Dendritic cell treated with granulocyte-macrophage colony-stimulating factor and Interleukin-4, amounts not matched to agents 40 ng/mL and 50 ng/mL, for 4 days (primary cell): ENCODE measurements at regions not wholly inside any gene's neighbourhood (a gene's known extent, or its start where the extent isn't known, plus 50 kb on each side); places are given as distances from the start of the nearest gene placed in this dataset.

ENCODE experiments used
- H3K27ac Mint-ChIP-seq: one replicate; pipeline ENCODE4 v1.8.0; 2022; ENCODE audit warnings: mild to moderate bottlenecking, mixed read lengths
- H3K27me3 Mint-ChIP-seq: one replicate; pipeline ENCODE4 v1.8.0; 2022; ENCODE audit warnings: mild to moderate bottlenecking, mixed read lengths
- H3K36me3 Mint-ChIP-seq: one replicate; pipeline ENCODE4 v1.8.0; 2022; ENCODE audit warnings: low read depth, mixed read lengths
- H3K4me1 Mint-ChIP-seq: one replicate; pipeline ENCODE4 v1.8.0; 2022; ENCODE audit warnings: low read depth, mixed read lengths
- H3K4me3 Mint-ChIP-seq: one replicate; pipeline ENCODE4 v1.8.0; 2022; ENCODE audit warnings: mild to moderate bottlenecking, moderate library complexity, mixed read lengths
- H3K9me3 Mint-ChIP-seq: one replicate; pipeline ENCODE4 v1.8.0; 2022; ENCODE audit warnings: mixed read lengths
- intact Hi-C: fragments of 100-400 bp; cut with micrococcal nuclease; formaldehyde crosslinking; loops from one replicate; pipeline ENCODE4 v1.15.0; 2022

GRCh38 chr6:54440549-54440948, 132.3 kb downstream of the TINAG start:
- Mint-ChIP-seq H3K9me3 (peaks cover 55% of the 10 kb centered on the region), H3K27me3 (no peaks in the 10 kb centered on the region), H3K4me3 (no peak overlapping the region), H3K27ac (no peak overlapping the region), H3K36me3 (no peaks in the 10 kb centered on the region), H3K4me1 (no peaks in the 10 kb centered on the region)
- intact Hi-C loops = no loop called here

DNA sequence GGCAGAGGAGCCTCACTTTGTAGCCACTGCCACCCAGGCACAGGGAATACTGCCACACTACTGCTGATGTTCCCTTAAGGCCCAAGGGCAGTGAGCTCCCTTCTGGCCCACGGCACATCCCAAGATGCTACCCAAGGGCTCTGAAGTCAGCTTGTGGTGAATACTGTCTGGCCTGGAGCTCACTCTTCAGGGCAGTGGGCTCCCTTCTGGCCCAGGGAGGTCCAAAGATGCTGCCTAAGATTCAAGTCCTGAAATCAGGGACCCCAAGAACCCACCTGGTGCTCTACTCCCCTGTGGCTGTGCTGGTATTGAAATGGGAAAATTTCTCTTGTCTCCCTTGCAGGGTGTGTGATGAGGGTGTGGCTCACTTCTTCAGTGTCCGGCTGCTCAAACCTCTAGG, 132.8 kb downstream of the TINAG start:
- Mint-ChIP-seq H3K27me3 (no peaks in the 10 kb centered on the region), H3K4me3 (no peak overlapping the region), H3K36me3 (no peaks in the 10 kb centered on the region), H3K4me1 (no peaks in the 10 kb centered on the region), H3K9me3 (peaks cover 59% of the 10 kb centered on the region), H3K27ac (no peak overlapping the region)
- intact Hi-C loops = no loop called here

DNA sequence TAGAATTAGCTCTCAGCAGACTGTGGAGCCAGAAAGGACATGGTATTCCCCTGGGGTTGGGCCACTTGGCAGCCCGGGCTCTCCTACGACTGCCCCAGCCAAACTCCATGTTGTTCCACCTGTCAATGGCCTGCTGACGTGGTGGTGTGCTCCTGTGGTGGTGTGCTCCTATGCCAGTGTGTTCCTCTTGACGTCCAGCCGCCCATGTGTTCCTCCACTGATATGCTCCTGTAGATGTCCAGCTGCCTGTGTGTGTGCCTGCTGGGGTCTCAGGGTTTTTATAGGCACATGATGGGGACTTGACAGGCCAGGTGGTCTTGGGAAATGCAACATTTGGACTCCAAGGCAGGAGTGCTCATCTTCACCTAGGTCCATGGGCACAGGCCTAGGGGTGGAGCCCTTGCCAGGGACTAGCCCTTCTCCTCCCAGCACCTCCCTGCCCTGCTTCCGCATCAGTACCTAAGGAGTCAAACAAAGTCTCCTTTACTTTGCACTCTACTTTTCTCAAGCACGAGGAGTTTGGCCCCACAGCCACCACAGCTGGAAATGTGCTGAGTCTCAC, 133.5 kb downstream of the TINAG start:
- intact Hi-C loops = no loop called here
- Mint-ChIP-seq H3K4me3 (no peak overlapping the region), H3K27me3 (no peaks in the 10 kb centered on the region), H3K27ac (no peak overlapping the region), H3K9me3 (peaks cover 61% of the 10 kb centered on the region), H3K36me3 (no peaks in the 10 kb centered on the region), H3K4me1 (no peaks in the 10 kb centered on the region)

DNA sequence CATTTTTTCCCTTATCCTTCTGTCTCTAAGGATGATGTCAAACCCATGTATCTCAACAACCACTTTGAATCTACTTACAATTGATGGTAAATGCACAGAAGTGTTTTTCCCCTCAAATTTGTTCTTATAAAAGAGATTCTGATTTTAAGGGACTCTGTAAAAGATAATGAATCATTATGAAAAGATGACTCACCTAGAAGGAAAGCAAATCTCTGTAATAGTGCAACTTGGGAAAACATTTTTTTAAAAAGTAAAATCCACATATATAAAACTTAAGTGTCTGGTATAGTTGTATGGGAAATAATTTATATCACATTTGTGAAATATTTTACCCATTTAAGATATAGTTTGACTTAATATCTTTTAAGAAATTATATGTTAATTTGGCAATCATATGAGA, 137.0 kb downstream of the TINAG start:
- Mint-ChIP-seq H3K4me1 (no peaks in the 10 kb centered on the region), H3K27me3 (no peaks in the 10 kb centered on the region), H3K36me3 (no peaks in the 10 kb centered on the region), H3K27ac (no peak overlapping the region), H3K9me3 (peaks cover 41% of the 10 kb centered on the region), H3K4me3 (no peak overlapping the region)
- intact Hi-C loops = no loop called here

DNA sequence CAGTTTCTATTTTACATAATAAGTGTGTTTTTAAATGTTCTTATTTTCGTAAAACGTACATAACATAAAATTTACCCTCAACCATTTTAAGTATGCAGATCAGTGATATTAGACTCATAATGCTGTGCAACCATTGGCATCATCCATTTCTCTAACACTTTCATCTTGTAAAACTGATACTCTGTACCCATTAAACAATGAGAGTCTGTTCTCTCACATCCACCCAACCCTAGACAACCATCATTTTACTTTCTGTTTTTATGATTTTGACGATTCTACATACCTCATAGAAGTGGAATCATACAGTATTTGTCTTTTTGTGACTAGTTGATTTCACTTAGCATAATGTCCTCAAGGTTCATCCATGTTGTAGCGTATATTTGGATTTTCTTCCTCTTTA, 140.4 kb downstream of the TINAG start:
- no peaks in the 10 kb centered on the region for H3K36me3 Mint-ChIP-seq
- H3K27ac Mint-ChIP-seq = no peak overlapping the region
- intact Hi-C loops = no loop called here
- H3K27me3 Mint-ChIP-seq = no peaks in the 10 kb centered on the region
- H3K9me3 Mint-ChIP-seq = peaks cover 29% of the 10 kb centered on the region
- no peaks in the 10 kb centered on the region for H3K4me1 Mint-ChIP-seq
- H3K4me3 Mint-ChIP-seq = no peak overlapping the region

DNA sequence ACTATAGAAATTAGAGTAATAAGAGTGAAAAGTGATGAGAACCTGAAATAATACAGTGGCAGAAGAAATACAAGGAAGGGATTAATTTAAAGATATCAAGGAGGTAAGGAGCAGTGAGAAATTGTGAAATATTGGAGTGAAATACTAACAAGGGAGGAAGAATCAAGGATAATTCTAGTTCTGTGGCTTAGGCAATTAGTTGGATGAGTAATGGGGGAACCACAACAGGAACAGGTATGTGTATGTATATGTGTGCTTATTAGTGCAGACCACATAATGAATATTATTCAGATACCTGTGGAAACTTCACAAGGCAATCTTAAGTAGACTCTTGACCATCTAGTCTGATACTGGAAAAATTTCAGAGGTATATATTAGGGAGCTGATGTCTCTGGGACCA, 143.3 kb downstream of the TINAG start:
- H3K27me3 Mint-ChIP-seq = no peaks in the 10 kb centered on the region
- no peaks in the 10 kb centered on the region for H3K4me1 Mint-ChIP-seq
- intact Hi-C loops = no loop called here
- H3K27ac Mint-ChIP-seq = no peak overlapping the region
- no peak overlapping the region for H3K4me3 Mint-ChIP-seq
- peaks cover 22% of the 10 kb centered on the region for H3K9me3 Mint-ChIP-seq
- no peaks in the 10 kb centered on the region for H3K36me3 Mint-ChIP-seq

- Mint-ChIP-seq H3K27ac (no peak overlapping the region), H3K4me1 (no peaks in the 10 kb centered on the region), H3K4me3 (no peak overlapping the region), H3K27me3 (no peaks in the 10 kb centered on the region), H3K9me3 (peaks cover 18% of the 10 kb centered on the region), H3K36me3 (no peaks in the 10 kb centered on the region)
- intact Hi-C loops = no loop called here
These were observed 155.2 kb downstream of the TINAG start for GRCh38 chr6:54463354-54464024.

GRCh38 chr6:54465649-54466300, 157.5 kb downstream of the TINAG start:
- Mint-ChIP-seq H3K36me3 (no peaks in the 10 kb centered on the region), H3K9me3 (peaks cover 15% of the 10 kb centered on the region), H3K4me3 (no peak overlapping the region), H3K27ac (no peak overlapping the region), H3K27me3 (no peaks in the 10 kb centered on the region), H3K4me1 (no peaks in the 10 kb centered on the region)
- intact Hi-C loops = no loop called here

- intact Hi-C loops = no loop called here
- Mint-ChIP-seq H3K36me3 (no peaks in the 10 kb centered on the region), H3K4me3 (no peak overlapping the region), H3K9me3 (peaks cover 15% of the 10 kb centered on the region), H3K27me3 (no peaks in the 10 kb centered on the region), H3K4me1 (no peaks in the 10 kb centered on the region), H3K27ac (no peak overlapping the region)
These were observed 159.1 kb downstream of the TINAG start for GRCh38 chr6:54467384-54467783.

DNA sequence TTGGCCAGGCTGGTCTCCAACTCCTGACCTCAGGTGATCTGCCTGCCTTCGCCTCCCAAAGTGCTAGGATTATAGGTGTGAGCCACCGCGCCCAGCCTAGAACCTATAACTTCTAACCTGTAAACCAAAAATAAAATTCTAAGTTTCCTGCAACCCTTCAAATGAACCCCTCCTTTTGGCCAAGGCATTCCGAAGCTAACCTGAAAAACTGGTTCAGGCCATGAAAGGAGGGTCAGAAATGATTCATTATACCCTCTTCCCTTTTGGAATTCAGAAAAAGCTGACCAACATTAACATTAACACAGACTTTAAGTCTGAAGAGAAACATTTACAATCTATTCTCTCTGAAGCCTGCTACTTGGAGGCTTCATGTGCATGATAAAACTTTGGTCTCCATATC, 165.1 kb downstream of the TINAG start:
- Mint-ChIP-seq H3K9me3 (no peaks in the 10 kb centered on the region), H3K4me1 (no peaks in the 10 kb centered on the region), H3K27ac (no peak overlapping the region), H3K36me3 (no peaks in the 10 kb centered on the region), H3K27me3 (no peaks in the 10 kb centered on the region), H3K4me3 (no peak overlapping the region)
- intact Hi-C loops = no loop called here

DNA sequence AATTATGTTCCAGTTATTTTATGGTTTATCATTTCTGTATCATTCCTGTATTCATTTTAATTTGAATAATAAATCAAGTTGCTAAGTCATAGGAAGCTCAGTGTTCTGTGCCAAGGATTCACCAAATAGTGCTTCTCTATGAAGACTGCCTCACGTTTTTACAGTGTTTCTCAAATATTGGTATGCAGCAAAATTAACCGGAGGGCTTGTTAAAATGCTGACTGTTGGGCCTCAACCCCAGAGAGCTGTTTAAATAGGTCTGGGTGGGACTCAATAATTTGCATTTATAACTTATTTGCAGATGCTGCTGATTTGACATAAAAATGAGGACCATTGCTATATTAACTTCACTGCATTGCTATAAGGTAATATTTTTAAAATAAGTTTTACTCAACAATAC, 166.7 kb downstream of the TINAG start:
- intact Hi-C loops = no loop called here
- Mint-ChIP-seq H3K27ac (no peak overlapping the region), H3K4me1 (no peaks in the 10 kb centered on the region), H3K4me3 (no peak overlapping the region), H3K36me3 (no peaks in the 10 kb centered on the region), H3K27me3 (no peaks in the 10 kb centered on the region), H3K9me3 (peaks cover 8% of the 10 kb centered on the region)

DNA sequence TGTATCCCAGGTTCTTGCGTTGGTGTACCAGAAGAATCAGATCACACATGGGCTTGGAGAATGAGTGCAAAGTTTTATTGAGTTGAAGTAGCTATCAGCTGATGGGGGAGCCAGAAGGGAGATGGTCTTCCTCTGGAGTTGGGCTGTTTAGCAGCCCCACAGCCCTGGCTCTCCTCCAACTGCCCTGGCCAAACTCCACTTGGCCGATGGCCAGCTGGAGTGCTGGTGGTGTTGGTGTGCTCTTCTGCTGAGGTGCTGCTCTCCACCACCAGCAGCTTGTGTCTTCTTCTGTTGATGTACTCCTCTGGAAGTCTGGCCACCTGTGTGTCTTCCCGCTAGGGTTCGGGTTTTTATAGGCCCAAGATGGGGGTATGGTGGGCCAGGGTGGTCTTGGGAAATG, 172.8 kb downstream of the TINAG start:
- Mint-ChIP-seq H3K27ac (no peak overlapping the region), H3K4me3 (no peak overlapping the region), H3K36me3 (no peaks in the 10 kb centered on the region), H3K4me1 (no peaks in the 10 kb centered on the region), H3K27me3 (no peaks in the 10 kb centered on the region), H3K9me3 (peaks cover 21% of the 10 kb centered on the region)
- intact Hi-C loops = no loop called here

GRCh38 chr6:54491431-54491830, 183.2 kb downstream of the TINAG start:
- Mint-ChIP-seq H3K4me1 (no peaks in the 10 kb centered on the region), H3K36me3 (no peaks in the 10 kb centered on the region), H3K27ac (no peak overlapping the region), H3K9me3 (peaks cover 61% of the 10 kb centered on the region), H3K4me3 (no peak overlapping the region), H3K27me3 (no peaks in the 10 kb centered on the region)
- intact Hi-C loops = no loop called here

DNA sequence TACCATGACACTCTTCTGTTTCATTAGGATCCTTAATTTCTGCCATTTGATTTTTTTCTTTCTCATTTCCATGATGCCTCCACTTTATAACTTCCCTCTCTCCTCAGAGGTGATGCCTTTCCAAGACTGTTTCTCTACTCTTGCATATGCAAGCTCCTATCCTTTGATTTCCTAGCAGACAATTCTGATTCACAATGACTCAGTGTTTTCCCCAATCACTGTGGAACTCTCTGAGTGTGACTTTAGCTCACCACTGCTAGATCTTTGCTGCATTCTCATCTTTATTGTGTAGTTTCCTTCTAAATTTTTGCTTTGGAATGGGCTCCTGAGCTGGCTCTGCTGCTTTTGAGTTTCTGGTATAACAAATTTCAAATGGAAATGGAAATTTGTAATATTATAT, 184.9 kb downstream of the TINAG start:
- Mint-ChIP-seq H3K4me1 (no peaks in the 10 kb centered on the region), H3K4me3 (no peak overlapping the region), H3K9me3 (peaks cover 66% of the 10 kb centered on the region), H3K27me3 (no peaks in the 10 kb centered on the region), H3K27ac (no peak overlapping the region), H3K36me3 (no peaks in the 10 kb centered on the region)
- intact Hi-C loops = no loop called here

- no peak overlapping the region for H3K27ac Mint-ChIP-seq
- no peak overlapping the region for H3K4me3 Mint-ChIP-seq
- intact Hi-C loops = no loop called here
- peaks cover 28% of the 10 kb centered on the region for H3K9me3 Mint-ChIP-seq
- H3K27me3 Mint-ChIP-seq = no peaks in the 10 kb centered on the region
- H3K36me3 Mint-ChIP-seq = no peaks in the 10 kb centered on the region
- H3K4me1 Mint-ChIP-seq = no peaks in the 10 kb centered on the region
These were observed 194.9 kb downstream of the TINAG start for GRCh38 chr6:54503144-54503543.
